DOHH2 (cell line): ENCODE measurements at regions not wholly inside any gene's neighbourhood (a gene's known extent, or its start where the extent isn't known, plus 50 kb on each side); places are given as distances from the start of the nearest gene placed in this dataset.

Experiments used
- CTCF ChIP-seq: fragments of 200-600 bp; sonication (generic); IDR thresholded peaks from one replicate; pipeline ENCODE4 v1.5.1; 2014; ENCODE audit warnings: antibody characterized with exemption, mild to moderate bottlenecking, low read depth, low read length; ENCODE audit not compliant: poor library complexity, severe bottlenecking
- EZH2phosphoT487 ChIP-seq: fragments of 200-600 bp; sonication (generic); IDR thresholded peaks from 2 replicates; pipeline ENCODE4 v1.6.1; 2017; ENCODE audit warnings: borderline replicate concordance, mild to moderate bottlenecking, antibody characterized with exemption, low read length, moderate library complexity, mixed read lengths

GRCh38 chr9:115924669-115924987 lies 229.0 kb upstream of the PAPPA start:
- no peak for TF ChIP-seq CTCF
- TF ChIP-seq EZH2phosphoT487, result no peak
